Right atrium auricular region (tissue), 2 donors: ENCODE measurements at regions not wholly inside any gene's neighbourhood (a gene's known extent, or its start where the extent isn't known, plus 50 kb on each side); places are given as distances from the start of the nearest gene placed in this dataset.

Source experiments
- DNase-seq: peaks from one replicate; pipeline ENCODE4 v3.0.0-alpha.2; 2019; ENCODE audit warnings: low spot score
- H3K27ac ChIP-seq, 2 donors: fragments of 200-600 bp; sonication (generic); 1 replicate in 1 of 2; 2 replicates in 1 of 2; pipeline ENCODE4 v1.5.1; 2016 to 2019
- H3K27me3 ChIP-seq, 2 donors: fragments of 200-600 bp; sonication (generic); one replicate each; pipeline versions ENCODE4 v1.5.1 to v1.6.0; 2017 to 2019
- H3K36me3 ChIP-seq: fragments of 200-600 bp; sonication (generic); one replicate; pipeline ENCODE4 v1.5.1; 2016
- H3K4me1 ChIP-seq, 2 donors: fragments of 200-600 bp; sonication (generic); one replicate each; pipeline versions ENCODE4 v1.5.1 to v1.6.0; 2017 to 2019
- H3K4me3 ChIP-seq, 2 donors: fragments of 200-600 bp; sonication (generic); 1 replicate in 1 of 2; 2 replicates in 1 of 2; pipeline ENCODE4 v1.5.1; 2017 to 2019; ENCODE audit warnings: mild to moderate bottlenecking in 1 of 2, moderate library complexity in 1 of 2
- H3K9me3 ChIP-seq, 2 donors: fragments of 200-600 bp; sonication (generic); one replicate each; pipeline ENCODE4 v1.5.1; 2019
- CTCF ChIP-seq, 2 donors: fragments of 200-600 bp; sonication (generic); IDR thresholded peaks; one replicate each; pipeline ENCODE4 v1.5.1; 2019; ENCODE audit warnings: antibody characterized with exemption in 2 of 2

- no peak overlapping the region for H3K4me3 ChIP-seq
- no peaks in the 10 kb centered on the region for H3K27me3 ChIP-seq
- no peak for TF ChIP-seq CTCF (IDR thresholded peaks at IDR 0.05)
- no peaks in the 10 kb centered on the region for H3K4me1 ChIP-seq
- H3K27ac ChIP-seq, result no peak overlapping the region
- H3K9me3 ChIP-seq, result no peaks in the 10 kb centered on the region
- no peaks in the 10 kb centered on the region for H3K36me3 ChIP-seq
- no peak for DNase-seq
Measured at GRCh38 chr14:45838597-45838996, 585.6 kb upstream of the MIS18BP1 start.

GRCh38 chr14:45819107-45819506, 566.1 kb upstream of the MIS18BP1 start:
- no peak overlapping the region for H3K27ac ChIP-seq
- no peaks in the 10 kb centered on the region for H3K27me3 ChIP-seq
- no peak for TF ChIP-seq CTCF (IDR thresholded peaks at IDR 0.05)
- H3K36me3 ChIP-seq, result no peaks in the 10 kb centered on the region
- DNase-seq, result no peak
- H3K4me3 ChIP-seq, result no peak overlapping the region
- H3K4me1 ChIP-seq, result no peaks in the 10 kb centered on the region
- H3K9me3 ChIP-seq, result no peaks in the 10 kb centered on the region

DNA sequence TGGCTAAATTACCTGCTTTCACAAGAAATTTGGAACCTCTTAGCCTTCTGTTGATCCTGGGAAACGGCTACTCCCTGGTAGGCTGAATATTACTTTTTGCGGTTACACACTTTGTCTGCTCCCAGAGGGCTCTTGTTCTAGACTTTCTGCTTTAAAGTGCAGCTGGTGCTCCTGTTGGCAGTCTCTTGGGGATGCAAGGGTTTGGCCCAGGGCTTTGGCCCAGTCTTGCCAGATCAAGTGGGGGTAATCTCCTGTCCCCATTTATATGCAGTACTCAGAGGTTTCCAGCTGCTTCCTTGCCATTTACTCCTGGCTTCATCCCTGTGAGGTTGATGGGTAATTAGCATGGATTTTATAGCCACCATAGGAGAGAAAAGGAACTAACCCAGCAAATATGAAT, 558.2 kb upstream of the MIS18BP1 start:
- Histone ChIP-seq H3K4me1 (no peaks in the 10 kb centered on the region), H3K36me3 (no peaks in the 10 kb centered on the region), H3K27ac (no peak overlapping the region), H3K9me3 (no peaks in the 10 kb centered on the region), H3K4me3 (no peak overlapping the region), H3K27me3 (no peaks in the 10 kb centered on the region)
- no peak for TF ChIP-seq CTCF (IDR thresholded peaks at IDR 0.05)
- DNase-seq, result no peak

GRCh38 chr14:45810152-45810872, 557.3 kb upstream of the MIS18BP1 start:
- no peak for TF ChIP-seq CTCF (IDR thresholded peaks at IDR 0.05)
- H3K4me3 ChIP-seq, result no peak overlapping the region
- DNase-seq, result no peak
- no peaks in the 10 kb centered on the region for H3K4me1 ChIP-seq
- no peaks in the 10 kb centered on the region for H3K9me3 ChIP-seq
- no peaks in the 10 kb centered on the region for H3K27me3 ChIP-seq
- no peak overlapping the region for H3K27ac ChIP-seq
- H3K36me3 ChIP-seq, result no peaks in the 10 kb centered on the region

GRCh38 chr14:45807178-45807899, 554.3 kb upstream of the MIS18BP1 start:
- Histone ChIP-seq H3K4me3 (no peak overlapping the region), H3K27ac (no peak overlapping the region), H3K36me3 (no peaks in the 10 kb centered on the region), H3K4me1 (no peaks in the 10 kb centered on the region), H3K9me3 (no peaks in the 10 kb centered on the region), H3K27me3 (no peaks in the 10 kb centered on the region)
- TF ChIP-seq CTCF (IDR thresholded peaks at IDR 0.05), result no peak
- no peak for DNase-seq
